ENCODE measurements at regions not wholly inside any gene's neighbourhood (a gene's known extent, or its start where the extent isn't known, plus 50 kb on each side); places are given as distances from the start of the nearest gene placed in this dataset.

- ATAC-seq = no peak
- Mint-ChIP-seq H3K4me3 (no peak overlapping the region), H3K27me3 (ENCODE audit: low read depth) (peaks cover 3% of the 10 kb centered on the region), H3K4me1 (no peaks in the 10 kb centered on the region), H3K27ac (no peak overlapping the region), H3K9me3 (peaks cover 45% of the 10 kb centered on the region), H3K36me3 (peaks cover 6% of the 10 kb centered on the region; the same call in 1 of the 2 replicates)
- DNase-seq (ENCODE audit: low spot score) = no peak
- POLR2A ChIA-PET = no interaction called here
- TF ChIP-seq SOX15 (CRISPR knock-in tag; IDR thresholded peaks at IDR 0.05) (no peak), MYBL2 (CRISPR knock-in tag; IDR thresholded peaks at IDR 0.05) (no peak), ZBTB21 (CRISPR knock-in tag; IDR thresholded peaks at IDR 0.05; ENCODE audit: borderline replicate concordance) (no peak), ZNF317 (CRISPR knock-in tag; IDR thresholded peaks at IDR 0.05; ENCODE audit: borderline replicate concordance, low read depth) (no peak), CDX4 (CRISPR knock-in tag; IDR thresholded peaks at IDR 0.05; ENCODE audit: borderline replicate concordance) (no peak), ZNF219 (CRISPR knock-in tag; IDR thresholded peaks at IDR 0.05; ENCODE audit: borderline replicate concordance) (no peak)
- TF ChIP-seq, protein P1, sequence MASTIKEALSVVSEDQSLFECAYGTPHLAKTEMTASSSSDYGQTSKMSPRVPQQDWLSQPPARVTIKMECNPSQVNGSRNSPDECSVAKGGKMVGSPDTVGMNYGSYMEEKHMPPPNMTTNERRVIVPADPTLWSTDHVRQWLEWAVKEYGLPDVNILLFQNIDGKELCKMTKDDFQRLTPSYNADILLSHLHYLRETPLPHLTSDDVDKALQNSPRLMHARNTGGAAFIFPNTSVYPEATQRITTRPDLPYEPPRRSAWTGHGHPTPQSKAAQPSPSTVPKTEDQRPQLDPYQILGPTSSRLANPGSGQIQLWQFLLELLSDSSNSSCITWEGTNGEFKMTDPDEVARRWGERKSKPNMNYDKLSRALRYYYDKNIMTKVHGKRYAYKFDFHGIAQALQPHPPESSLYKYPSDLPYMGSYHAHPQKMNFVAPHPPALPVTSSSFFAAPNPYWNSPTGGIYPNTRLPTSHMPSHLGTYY (CRISPR knock-in tag; IDR thresholded peaks at IDR 0.05) = no peak
- CTCF ChIA-PET = no interaction called here
These were observed 54.4 kb upstream of the GTSF1L start for GRCh38 chr20:43781215-43781614.

GRCh38 chr20:43778375-43778774, 51.6 kb upstream of the GTSF1L start:
- ChIA-PET CTCF (no interaction called here), POLR2A (no interaction called here)
- Mint-ChIP-seq H3K27ac (no peak overlapping the region), H3K27me3 (ENCODE audit: low read depth) (peaks cover 3% of the 10 kb centered on the region), H3K4me1 (no peaks in the 10 kb centered on the region), H3K9me3 (peaks cover 45% of the 10 kb centered on the region), H3K36me3 (peaks cover 6% of the 10 kb centered on the region; the same call in 1 of the 2 replicates), H3K4me3 (no peak overlapping the region)
- no peak for ATAC-seq
- DNase-seq (ENCODE audit: low spot score) = no peak
- TF ChIP-seq FOXP1 (CRISPR knock-in tag; IDR thresholded peaks at IDR 0.05; ENCODE audit: borderline replicate concordance) (no peak), ATF2 (CRISPR knock-in tag; IDR thresholded peaks at IDR 0.05; ENCODE audit: borderline replicate concordance, low read depth) (no peak)

- H3K4me1 Mint-ChIP-seq = no peaks in the 10 kb centered on the region
- peaks cover 50% of the 10 kb centered on the region for H3K9me3 Mint-ChIP-seq
- peaks cover 6% of the 10 kb centered on the region; the same call in 1 of the 2 replicates for H3K36me3 Mint-ChIP-seq
- DNase-seq (ENCODE audit: low spot score) (no peak), ATAC-seq (no peak)
- H3K27me3 Mint-ChIP-seq (ENCODE audit: low read depth) = peaks cover 3% of the 10 kb centered on the region
- CTCF ChIA-PET = no interaction called here
- POLR2A ChIA-PET = no interaction called here
- H3K27ac Mint-ChIP-seq = no peak overlapping the region
- no peak overlapping the region for H3K4me3 Mint-ChIP-seq
- no peak for TF ChIP-seq GTF2I (CRISPR knock-in tag; conservative IDR thresholded peaks at IDR 0.05)
- TF ChIP-seq ZNF423 (CRISPR knock-in tag; IDR thresholded peaks at IDR 0.05) = no peak
- no peak for TF ChIP-seq ZNF232 (CRISPR knock-in tag; IDR thresholded peaks at IDR 0.05)
- no peak for TF ChIP-seq EMX1 (CRISPR knock-in tag; IDR thresholded peaks at IDR 0.05)
- no peak for TF ChIP-seq CDX4 (CRISPR knock-in tag; IDR thresholded peaks at IDR 0.05; ENCODE audit: borderline replicate concordance)
- TF ChIP-seq, protein P2, sequence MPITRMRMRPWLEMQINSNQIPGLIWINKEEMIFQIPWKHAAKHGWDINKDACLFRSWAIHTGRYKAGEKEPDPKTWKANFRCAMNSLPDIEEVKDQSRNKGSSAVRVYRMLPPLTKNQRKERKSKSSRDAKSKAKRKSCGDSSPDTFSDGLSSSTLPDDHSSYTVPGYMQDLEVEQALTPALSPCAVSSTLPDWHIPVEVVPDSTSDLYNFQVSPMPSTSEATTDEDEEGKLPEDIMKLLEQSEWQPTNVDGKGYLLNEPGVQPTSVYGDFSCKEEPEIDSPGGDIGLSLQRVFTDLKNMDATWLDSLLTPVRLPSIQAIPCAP (CRISPR knock-in tag; IDR thresholded peaks at IDR 0.05) = no peak
- TF ChIP-seq SMAD3 (CRISPR knock-in tag; IDR thresholded peaks at IDR 0.05; ENCODE audit: borderline replicate concordance) = no peak
- no peak for TF ChIP-seq ATF1 (CRISPR knock-in tag; IDR thresholded peaks at IDR 0.05)
These were observed 49.9 kb upstream of the GTSF1L start for GRCh38 chr20:43776691-43777090.
